ENCODE measurements at regions not wholly inside any gene's neighbourhood (a gene's known extent, or its start where the extent isn't known, plus 50 kb on each side); places are given as distances from the start of the nearest gene placed in this dataset.

DNA sequence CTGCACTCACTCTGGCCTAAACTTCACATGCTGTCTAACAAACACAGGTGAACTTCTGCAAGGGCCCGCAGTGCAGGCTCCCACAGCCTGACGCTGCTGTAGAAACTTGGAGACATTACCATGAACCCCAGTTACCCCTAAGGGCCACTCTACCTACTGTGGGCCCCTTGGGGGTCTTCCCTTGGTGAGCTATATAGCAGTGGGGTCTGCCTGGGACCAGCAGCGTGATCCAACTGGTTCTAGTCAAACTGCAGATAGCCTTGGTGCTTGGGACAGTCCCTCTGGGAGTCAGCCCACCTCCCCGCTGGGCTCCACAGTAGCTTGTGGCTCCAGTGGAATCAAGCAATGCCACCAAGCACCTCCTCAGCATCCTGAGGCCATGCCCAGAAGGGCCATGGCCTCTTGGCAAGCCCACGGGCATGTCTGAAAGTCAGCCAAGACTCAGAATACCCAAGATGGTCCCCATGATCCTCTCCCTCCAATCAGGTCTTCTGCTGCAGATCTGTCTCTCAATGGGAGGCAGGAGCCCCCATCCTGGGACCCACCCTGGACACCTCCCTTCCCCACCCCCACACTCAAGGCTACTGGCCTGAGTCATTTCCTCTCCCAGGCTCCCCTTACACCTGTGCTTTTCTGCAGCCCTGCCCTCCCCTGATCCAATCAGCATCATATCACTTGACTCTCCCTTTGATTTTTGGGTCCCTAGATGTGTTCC, 230.0 kb upstream of the IRX1 start:
- no peaks in the 10 kb centered on the region for H3K4me1 Mint-ChIP-seq
- H3K4me3 Mint-ChIP-seq, result no peak overlapping the region
- ATAC-seq (no peak), DNase-seq (no peak)
- no peak overlapping the region for H3K27ac Mint-ChIP-seq
- H3K27me3 Mint-ChIP-seq, result no peaks in the 10 kb centered on the region
- peaks cover 7% of the 10 kb centered on the region in 2 donors for H3K9me3 Mint-ChIP-seq

DNA sequence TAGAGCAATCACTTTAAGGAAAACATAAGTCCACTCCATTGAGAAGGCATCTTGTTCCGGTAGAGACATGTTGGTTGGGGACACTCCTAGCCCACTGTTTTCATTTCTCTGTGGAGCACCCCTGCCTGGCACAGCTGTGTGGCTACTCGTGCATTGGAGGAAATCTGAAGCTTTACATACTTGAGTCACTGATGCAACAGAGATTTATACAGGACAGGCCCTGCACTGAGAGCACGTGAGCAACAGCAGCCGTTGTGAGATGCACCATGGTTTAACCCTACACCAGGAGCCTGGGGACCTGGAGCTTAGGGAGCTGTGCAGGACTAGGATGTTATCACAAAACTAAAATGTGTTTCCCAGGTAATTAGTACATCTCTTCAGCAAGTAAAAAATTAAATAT, 230.7 kb upstream of the IRX1 start:
- H3K9me3 Mint-ChIP-seq, result peaks cover 7% of the 10 kb centered on the region in 2 donors
- no peak overlapping the region for H3K4me3 Mint-ChIP-seq
- DNase-seq, result no peak
- H3K27ac Mint-ChIP-seq, result no peak overlapping the region
- H3K27me3 Mint-ChIP-seq, result no peaks in the 10 kb centered on the region
- no peak for ATAC-seq
- H3K4me1 Mint-ChIP-seq, result no peaks in the 10 kb centered on the region

DNA sequence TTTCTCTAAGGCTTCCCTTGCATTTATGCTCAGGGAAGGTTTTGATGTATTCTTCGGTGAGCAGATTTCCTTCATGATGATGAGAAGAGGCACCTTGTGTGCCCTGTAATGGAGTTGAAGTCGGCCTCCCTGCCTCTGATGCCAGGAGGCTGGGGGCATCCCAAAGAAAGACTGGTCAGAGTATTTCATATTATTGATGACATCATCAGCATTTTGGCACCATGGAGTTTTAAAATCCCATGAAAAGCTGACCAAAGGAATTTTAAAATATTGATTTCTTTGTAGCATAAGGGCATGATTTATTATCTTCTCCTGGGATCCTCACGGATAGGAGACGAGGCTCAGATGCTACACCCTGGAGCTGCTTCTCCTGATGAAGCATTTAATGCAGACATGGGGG, 231.2 kb upstream of the IRX1 start:
- ATAC-seq (no peak), DNase-seq (no peak)
- H3K9me3 Mint-ChIP-seq, result peaks cover 3 to 7% of the 10 kb centered on the region in 2 donors
- no peaks in the 10 kb centered on the region for H3K4me1 Mint-ChIP-seq
- H3K27ac Mint-ChIP-seq, result no peak overlapping the region
- H3K27me3 Mint-ChIP-seq, result no peaks in the 10 kb centered on the region
- H3K4me3 Mint-ChIP-seq, result no peak overlapping the region

DNA sequence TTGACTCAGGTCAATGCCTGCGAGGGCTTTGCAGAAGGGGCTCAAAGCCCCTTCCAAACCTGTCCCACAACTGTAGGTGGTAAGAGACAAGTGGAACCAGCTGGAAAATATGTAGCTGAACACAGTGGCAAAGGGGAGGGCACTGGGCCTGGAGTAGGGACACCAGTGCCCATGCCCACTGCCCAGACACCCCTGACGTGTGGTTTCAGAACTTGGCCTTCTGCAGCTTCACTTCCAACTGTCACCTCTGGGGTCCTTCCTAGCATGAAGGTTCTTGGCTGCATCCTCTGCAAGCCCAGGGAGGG, 233.1 kb upstream of the IRX1 start:
- H3K27ac Mint-ChIP-seq, result no peak overlapping the region

DNA sequence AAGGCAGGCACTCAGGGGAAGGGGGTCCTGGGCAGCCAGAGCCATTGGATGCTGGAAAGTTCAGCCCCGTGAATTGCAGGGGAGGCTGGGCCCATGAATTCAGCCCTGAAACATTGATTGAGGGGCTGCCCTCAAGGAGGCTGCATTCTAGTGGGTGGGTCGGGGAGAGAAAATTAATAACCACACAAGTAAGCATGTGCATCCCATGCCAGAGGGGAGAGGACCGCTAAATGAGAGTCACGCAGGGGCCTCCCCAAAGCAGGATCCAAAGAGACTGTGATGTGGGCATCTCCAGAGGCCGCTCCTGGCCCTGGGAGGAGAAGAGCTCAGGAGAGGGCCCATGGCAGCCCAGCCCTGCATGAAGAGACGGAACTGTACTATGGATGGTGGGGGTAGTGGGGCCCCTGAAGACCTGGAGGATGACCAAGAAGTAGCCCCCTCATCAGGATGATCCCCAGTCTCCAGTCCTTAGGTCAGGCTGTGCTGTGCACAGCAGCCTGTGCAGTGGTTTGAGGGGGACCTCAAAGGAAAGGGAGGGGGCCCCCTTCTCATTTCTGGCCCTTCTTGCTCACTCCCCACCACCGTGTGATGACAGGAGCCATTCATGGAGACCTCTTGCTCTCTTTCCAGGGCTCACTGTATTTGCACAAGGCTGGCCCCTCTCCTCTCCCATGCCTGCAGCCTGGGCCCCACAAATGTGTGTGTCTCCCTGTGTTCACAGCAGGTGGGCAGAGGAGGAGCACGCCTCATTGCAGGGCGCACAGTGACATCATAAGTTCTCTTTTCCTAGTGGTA, 233.6 kb upstream of the IRX1 start:
- H3K9me3 Mint-ChIP-seq, result peaks cover 0 to 7% of the 10 kb centered on the region in 2 donors
- H3K4me1 Mint-ChIP-seq, result no peaks in the 10 kb centered on the region
- no peak overlapping the region for H3K4me3 Mint-ChIP-seq
- no peaks in the 10 kb centered on the region for H3K27me3 Mint-ChIP-seq
- DNase-seq (no peak), ATAC-seq (no peak)
- no peak overlapping the region for H3K27ac Mint-ChIP-seq

More for the DNA sequence above, 233.1 kb upstream of the IRX1 start:
- Mint-ChIP-seq H3K4me1 (no peaks in the 10 kb centered on the region), H3K9me3 (peaks cover 0 to 7% of the 10 kb centered on the region in 2 donors), H3K27me3 (no peaks in the 10 kb centered on the region), H3K4me3 (no peak overlapping the region)
- ATAC-seq (no peak), DNase-seq (no peak)

DNA sequence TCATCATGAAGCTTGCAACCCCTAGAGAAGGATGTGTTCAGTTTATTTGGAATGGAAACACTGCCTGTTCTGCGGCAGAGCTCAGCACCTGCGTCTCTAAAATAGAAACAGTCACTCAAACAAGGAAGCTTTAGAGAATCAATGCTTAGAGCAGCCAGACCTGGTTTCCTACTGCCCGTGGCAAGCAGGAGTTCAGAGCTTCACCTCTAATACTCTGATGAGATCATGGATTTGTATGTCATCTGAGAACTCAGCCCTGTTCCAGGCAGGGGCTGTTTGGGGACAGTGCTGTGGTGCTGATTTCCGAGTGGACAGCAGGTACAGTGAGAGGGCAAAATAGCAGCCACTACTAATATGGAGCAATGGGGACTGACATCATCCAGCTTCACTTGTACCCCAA, 236.0 kb upstream of the IRX1 start:
- no peak for ATAC-seq
- H3K4me1 Mint-ChIP-seq, result no peaks in the 10 kb centered on the region

DNA sequence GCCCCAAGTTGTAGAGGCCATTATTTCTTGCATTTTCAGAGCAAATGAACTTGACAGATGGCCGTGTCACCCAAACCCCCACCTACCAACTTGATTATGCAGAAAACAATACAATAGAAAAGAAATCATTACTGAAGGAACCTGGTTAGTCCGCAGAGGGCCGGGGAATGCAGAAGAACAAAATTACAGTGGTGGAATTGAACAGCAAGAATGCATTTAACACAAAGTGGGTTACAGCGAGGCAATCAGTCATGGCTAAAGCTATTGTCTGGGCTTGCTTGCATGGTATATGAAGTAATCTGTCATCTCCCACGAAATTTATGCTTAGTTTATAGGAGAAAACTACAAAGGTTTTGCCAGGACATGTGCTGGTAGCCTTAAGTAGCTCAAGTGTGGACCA, 238.3 kb upstream of the IRX1 start:
- peaks cover 0 to 6% of the 10 kb centered on the region in 2 donors for H3K9me3 Mint-ChIP-seq
- no peak for ATAC-seq
- DNase-seq, result no peak
- H3K4me3 Mint-ChIP-seq, result no peak overlapping the region
- no peak overlapping the region for H3K27ac Mint-ChIP-seq
- H3K4me1 Mint-ChIP-seq, result no peaks in the 10 kb centered on the region
- peaks cover 7% of the 10 kb centered on the region for H3K27me3 Mint-ChIP-seq

More for the DNA sequence above, 236.0 kb upstream of the IRX1 start:
- Mint-ChIP-seq H3K9me3 (no peaks in the 10 kb centered on the region), H3K27me3 (no peaks in the 10 kb centered on the region), H3K27ac (no peak overlapping the region), H3K4me3 (no peak overlapping the region)
- no peak for DNase-seq

DNA sequence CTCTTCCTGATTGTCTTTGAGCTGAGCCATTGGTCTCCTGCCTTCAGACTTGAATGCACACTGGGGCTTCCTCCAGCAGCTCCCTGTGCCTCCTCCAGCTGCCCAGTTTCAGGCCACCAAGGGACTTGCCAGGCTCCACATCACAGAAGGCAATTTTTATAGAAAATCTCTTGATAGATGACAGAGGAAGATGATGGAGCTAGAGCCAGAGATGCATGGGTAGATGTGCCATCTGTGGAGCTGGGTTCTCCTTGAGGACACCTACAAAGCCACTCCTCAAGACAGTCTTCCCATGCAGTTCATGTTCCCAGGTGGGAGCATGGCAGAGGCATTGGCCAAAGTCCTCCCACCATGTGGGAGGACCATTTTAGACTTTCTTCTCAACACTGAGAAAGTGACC, 239.6 kb upstream of the IRX1 start:
- H3K27ac Mint-ChIP-seq, result no peak overlapping the region
- ATAC-seq, result no peak
- H3K4me1 Mint-ChIP-seq, result no peaks in the 10 kb centered on the region
- peaks cover 7% of the 10 kb centered on the region for H3K27me3 Mint-ChIP-seq
- DNase-seq, result no peak
- H3K9me3 Mint-ChIP-seq, result peaks cover 0 to 6% of the 10 kb centered on the region in 2 donors
- H3K4me3 Mint-ChIP-seq, result no peak overlapping the region

DNA sequence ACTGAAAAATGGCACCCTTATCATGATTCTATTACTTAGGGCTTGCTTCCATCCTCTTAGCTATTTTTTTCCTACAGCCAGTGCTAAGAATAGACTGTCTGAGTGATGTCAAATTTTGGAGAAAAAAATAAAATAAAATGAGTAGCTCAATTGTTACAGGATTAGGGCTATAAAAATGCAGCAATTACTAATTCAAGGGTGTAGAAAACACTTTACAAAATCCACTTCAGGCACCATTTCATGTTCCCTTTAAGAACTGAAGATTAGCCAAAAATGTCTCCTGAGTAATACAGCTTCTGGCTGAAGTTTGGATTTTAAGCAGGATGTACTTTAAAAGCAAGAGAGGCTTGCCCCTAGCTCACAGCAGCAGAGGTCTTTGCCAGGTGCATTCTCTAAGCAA, 240.5 kb upstream of the IRX1 start:
- Mint-ChIP-seq H3K4me1 (no peaks in the 10 kb centered on the region), H3K4me3 (no peak overlapping the region), H3K9me3 (peaks cover 0 to 8% of the 10 kb centered on the region in 2 donors), H3K27ac (no peak overlapping the region), H3K27me3 (peaks cover 7% of the 10 kb centered on the region)
- ATAC-seq (no peak), DNase-seq (no peak)

DNA sequence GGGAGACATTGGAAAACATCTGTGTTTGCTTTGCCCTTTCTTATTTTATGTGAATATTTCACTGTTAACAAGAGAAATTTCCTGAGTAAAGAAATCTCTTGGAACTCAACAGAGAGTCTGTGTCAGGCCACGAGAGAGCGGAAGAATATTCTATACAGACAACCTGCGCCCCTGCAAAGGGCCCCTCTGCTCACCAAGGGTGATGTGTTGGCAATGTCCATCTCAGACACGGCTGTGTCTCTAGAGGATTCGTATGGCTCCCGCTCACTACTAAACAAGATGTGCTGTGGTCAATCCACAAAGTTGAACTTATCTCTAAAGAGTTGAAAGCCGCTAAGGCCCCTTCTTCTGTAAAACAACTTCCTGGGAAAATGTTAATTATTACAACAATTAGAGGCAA, 241.0 kb upstream of the IRX1 start:
- ATAC-seq (no peak), DNase-seq (no peak)
- Mint-ChIP-seq H3K4me1 (no peaks in the 10 kb centered on the region), H3K9me3 (peaks cover 0 to 14% of the 10 kb centered on the region in 2 donors), H3K4me3 (no peak overlapping the region), H3K27me3 (peaks cover 7% of the 10 kb centered on the region), H3K27ac (no peak overlapping the region)

DNA sequence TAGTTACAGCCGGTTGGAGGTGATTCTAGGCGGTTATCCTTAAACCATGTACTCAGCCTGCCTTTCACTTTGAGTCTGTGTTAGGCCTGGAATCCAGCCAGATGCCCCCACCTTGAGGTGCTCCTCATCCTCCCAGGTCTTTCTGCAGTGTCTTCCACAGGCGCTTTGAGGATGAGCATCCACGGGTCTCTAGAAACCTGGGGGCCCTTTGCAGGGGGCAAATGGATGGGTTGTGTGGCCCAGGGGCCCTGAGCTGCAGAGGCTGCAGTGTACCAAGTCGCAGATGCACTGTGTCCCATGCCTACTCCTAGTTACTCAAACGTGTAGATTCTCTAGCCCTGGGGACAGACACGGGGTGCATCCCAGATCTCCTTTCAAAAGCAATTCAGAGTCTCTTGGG, 242.1 kb upstream of the IRX1 start:
- ATAC-seq, result no peak
- Mint-ChIP-seq H3K27ac (no peak overlapping the region), H3K4me3 (no peak overlapping the region), H3K4me1 (no peaks in the 10 kb centered on the region), H3K9me3 (peaks cover 0 to 14% of the 10 kb centered on the region in 2 donors), H3K27me3 (peaks cover 7% of the 10 kb centered on the region)
- DNase-seq, result no peak

DNA sequence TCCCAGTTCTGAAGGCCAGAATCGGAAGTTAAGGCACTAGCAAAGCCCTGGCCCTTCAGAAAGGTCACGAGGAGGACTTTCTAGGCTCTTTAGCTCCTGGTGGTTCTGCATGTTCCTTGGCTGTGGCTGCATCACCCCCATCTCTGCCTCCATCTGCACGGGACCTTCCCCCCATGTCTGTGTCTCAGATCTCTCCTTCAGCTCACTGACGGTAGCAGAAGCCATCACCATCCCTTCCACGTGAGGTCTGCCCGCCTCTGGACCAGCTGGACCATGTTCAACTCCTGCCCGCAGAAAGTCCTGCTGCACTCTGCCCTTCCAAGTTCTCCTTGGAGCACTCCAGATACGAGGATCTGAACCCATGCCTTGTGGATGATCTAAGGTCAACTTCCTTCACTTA, 242.9 kb upstream of the IRX1 start:
- Mint-ChIP-seq H3K4me1 (no peaks in the 10 kb centered on the region), H3K27me3 (peaks cover 7% of the 10 kb centered on the region), H3K9me3 (peaks cover 0 to 14% of the 10 kb centered on the region in 2 donors), H3K4me3 (no peak overlapping the region), H3K27ac (no peak overlapping the region)
- DNase-seq (no peak), ATAC-seq (no peak)

DNA sequence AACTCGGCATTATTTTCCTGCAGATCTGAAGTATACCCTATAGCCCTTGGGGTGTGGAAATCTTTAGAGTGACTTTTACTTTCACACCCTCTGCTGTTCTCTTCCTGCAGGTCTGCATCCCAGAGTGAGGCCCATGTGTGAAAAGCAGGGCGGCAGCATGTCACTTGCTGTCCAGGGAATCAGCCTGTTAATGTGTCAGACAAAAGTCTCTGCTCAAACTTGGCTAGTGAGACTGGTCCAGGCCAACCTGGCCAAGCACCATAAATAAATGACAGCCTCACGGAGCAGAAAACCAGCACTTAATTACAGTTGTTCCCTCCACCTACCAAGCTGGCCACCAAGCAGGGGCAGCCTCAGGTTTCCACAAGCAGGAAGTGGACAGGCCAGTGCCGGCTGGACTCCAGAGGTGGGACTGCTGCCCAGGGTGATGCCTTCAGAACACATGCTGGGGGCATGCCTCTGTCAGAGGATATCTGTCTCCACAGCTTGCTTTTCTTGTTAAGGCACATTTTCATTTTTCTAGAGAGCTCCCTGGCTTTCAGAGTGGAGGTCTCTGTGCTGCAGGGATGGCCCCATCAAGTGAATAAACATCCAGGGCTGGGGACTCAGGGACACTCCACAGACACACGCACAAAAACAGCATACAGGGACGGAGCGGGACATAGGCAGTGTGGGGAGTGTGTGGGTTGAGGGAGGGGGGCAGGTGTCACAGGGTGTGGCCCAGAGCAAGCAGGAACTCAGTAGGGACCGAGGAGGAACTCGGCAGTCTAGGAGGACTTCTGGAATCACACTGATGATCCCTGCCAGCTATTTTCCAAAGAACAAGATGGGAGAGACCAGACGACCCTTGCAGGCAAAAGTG, 243.8 kb upstream of the IRX1 start:
- Mint-ChIP-seq H3K4me1 (no peaks in the 10 kb centered on the region), H3K4me3 (no peak overlapping the region), H3K27me3 (peaks cover 7% of the 10 kb centered on the region), H3K27ac (no peak overlapping the region), H3K9me3 (peaks cover 0 to 14% of the 10 kb centered on the region in 2 donors)
- no peak for ATAC-seq
- DNase-seq, result no peak

DNA sequence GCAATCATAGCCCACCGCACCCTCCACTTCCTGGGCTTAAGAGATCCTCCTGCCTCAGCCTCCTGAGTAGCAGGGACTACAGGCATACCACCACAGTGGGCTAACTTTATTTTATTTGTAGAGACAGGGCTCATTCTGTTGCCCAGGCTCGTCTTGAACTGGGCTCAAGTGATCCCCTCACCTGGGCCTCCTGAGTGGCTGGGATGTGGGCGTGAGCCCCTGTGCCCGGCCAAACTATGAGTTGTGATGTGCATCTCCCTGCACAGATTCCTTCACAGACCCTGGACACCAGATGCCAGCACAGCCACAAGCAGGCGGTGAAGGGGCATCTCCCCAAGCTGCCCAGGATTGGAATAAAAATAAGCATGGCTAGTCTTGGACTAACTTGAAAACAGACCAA, 244.9 kb upstream of the IRX1 start:
- Mint-ChIP-seq H3K4me3 (no peak overlapping the region), H3K9me3 (peaks cover 0 to 14% of the 10 kb centered on the region in 2 donors), H3K27me3 (peaks cover 7% of the 10 kb centered on the region), H3K4me1 (no peaks in the 10 kb centered on the region), H3K27ac (no peak overlapping the region)
- no peak for DNase-seq
- ATAC-seq, result no peak

DNA sequence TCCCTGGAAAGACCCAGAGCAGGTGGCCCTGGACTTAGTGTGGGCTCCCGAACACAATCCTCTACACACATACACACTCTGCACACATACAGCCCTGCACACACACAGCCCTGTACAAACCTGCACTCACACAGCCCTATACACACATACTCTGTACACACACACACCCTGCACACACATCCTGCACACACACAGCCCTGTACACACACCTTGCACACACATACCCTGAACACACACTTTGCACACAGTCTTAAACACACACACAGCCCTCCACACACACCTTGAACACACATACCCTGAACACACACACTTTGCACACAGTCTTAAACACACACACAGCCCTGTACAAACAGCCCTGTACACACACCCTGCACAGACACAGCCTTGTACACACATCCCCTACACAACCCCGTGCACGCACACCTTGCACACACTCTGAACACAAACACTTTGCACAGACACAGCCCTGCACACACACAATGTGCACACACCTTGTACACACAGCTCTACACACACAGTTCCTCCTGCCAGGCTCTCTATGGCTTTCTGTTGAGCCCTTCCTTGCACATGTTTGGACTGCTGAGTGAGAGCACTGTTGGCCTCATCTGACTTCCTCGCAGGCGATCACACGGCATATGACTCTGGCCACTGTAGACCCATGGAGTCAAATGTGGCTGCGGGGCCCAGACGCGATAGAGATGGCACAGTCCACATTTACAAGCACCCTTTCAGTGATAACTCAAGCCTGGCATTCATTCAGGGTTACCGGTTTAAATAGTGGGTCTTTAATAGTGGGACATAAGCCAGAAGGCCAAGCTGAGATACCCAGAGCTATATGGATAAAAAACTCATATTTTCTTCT, 245.7 kb upstream of the IRX1 start:
- Mint-ChIP-seq H3K27me3 (peaks cover 7% of the 10 kb centered on the region), H3K4me1 (no peaks in the 10 kb centered on the region), H3K27ac (no peak overlapping the region), H3K9me3 (peaks cover 0 to 14% of the 10 kb centered on the region in 2 donors), H3K4me3 (no peak overlapping the region)
- DNase-seq, result no peak
- ATAC-seq, result no peak

Measured in stimulated activated naive CD8-positive, alpha-beta T cell treated with anti-CD3 and anti-CD28 coated beads, Interleukin-15, amount 100 ng/mL, for 72 hours (primary cell).